Mammary epithelial cell (primary cell): ENCODE measurements at regions not wholly inside any gene's neighbourhood (a gene's known extent, or its start where the extent isn't known, plus 50 kb on each side); places are given as distances from the start of the nearest gene placed in this dataset.

Experiments used
- EZH2 ChIP-seq: IDR thresholded peaks from 2 replicates; pipeline ENCODE4 v1.6.1; 2012; ENCODE audit warnings: low read length, inconsistent platforms, borderline replicate concordance
- TF ChIP-seq, protein P1 (sequence below), 2 donors: IDR thresholded peaks in 1 of 2; conservative IDR thresholded peaks in 1 of 2; 2 replicates each; pipeline ENCODE4 v1.5.1; 2011 to 2012; ENCODE audit warnings: inconsistent platforms in 2 of 2, low read length in 2 of 2, mild to moderate bottlenecking in 2 of 2, control low read depth in 1 of 2, low read depth in 1 of 2; ENCODE audit not compliant: insufficient read depth in 1 of 2; ENCODE audit errors: extremely low read depth in 1 of 2

DNA sequence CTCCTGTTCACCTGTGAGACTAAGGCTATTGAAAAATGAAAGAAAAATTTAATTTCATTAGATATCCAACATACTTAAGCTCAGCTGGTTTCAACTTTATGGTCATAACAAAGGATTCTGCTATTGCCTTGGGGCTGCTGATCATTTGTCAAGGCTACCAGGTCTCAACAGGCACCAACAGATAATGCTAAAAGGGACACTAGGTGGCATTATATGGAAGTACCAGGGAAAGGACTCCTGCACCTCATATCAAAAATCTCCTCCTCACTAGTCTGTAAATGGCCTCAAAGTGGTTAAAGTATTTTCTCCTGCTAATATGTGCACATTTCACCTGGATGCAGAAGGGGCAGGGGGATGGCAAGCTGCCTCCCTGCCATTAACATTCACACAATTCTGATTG, 167.9 kb upstream of the REG3A start:
- TF ChIP-seq, protein P1, sequence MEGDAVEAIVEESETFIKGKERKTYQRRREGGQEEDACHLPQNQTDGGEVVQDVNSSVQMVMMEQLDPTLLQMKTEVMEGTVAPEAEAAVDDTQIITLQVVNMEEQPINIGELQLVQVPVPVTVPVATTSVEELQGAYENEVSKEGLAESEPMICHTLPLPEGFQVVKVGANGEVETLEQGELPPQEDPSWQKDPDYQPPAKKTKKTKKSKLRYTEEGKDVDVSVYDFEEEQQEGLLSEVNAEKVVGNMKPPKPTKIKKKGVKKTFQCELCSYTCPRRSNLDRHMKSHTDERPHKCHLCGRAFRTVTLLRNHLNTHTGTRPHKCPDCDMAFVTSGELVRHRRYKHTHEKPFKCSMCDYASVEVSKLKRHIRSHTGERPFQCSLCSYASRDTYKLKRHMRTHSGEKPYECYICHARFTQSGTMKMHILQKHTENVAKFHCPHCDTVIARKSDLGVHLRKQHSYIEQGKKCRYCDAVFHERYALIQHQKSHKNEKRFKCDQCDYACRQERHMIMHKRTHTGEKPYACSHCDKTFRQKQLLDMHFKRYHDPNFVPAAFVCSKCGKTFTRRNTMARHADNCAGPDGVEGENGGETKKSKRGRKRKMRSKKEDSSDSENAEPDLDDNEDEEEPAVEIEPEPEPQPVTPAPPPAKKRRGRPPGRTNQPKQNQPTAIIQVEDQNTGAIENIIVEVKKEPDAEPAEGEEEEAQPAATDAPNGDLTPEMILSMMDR (conservative IDR thresholded peaks at IDR 0.05 in 1 of 2, IDR thresholded peaks at IDR 0.05 in 1 of 2; ENCODE audit: extremely low read depth in 1 of 2, insufficient read depth in 1 of 2, low read depth in 1 of 2, low read length in 2 of 2): no peak
- TF ChIP-seq EZH2: no peak
